GM04504 (cell line): ENCODE measurements at regions not wholly inside any gene's neighbourhood (a gene's known extent, or its start where the extent isn't known, plus 50 kb on each side); places are given as distances from the start of the nearest gene placed in this dataset.

Source experiments
- DNase-seq: peaks from one replicate; pipeline ENCODE4 v3.0.0-alpha.2; 2012; ENCODE audit warnings: low read depth

DNA sequence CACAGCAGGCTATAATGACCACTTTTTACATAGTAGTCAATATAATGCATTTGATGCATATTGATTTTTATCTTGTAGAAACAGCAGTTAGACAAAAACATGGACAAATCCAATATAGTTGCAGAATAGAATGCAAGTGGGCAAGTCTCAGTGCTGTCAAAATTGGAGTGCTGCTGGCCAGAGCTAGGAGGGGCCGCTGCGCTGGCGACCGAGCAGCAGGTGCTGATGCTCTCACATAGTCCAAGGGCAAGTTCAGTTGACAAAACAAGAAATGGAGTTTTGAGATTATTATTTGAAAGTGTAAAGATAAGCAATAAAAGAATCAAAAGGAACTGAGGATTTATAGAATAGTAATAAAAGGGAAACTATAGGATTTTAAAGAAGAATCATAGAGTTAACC is 60.6 kb upstream of the CDK20 start:
- DNase-seq = no peak

DNA sequence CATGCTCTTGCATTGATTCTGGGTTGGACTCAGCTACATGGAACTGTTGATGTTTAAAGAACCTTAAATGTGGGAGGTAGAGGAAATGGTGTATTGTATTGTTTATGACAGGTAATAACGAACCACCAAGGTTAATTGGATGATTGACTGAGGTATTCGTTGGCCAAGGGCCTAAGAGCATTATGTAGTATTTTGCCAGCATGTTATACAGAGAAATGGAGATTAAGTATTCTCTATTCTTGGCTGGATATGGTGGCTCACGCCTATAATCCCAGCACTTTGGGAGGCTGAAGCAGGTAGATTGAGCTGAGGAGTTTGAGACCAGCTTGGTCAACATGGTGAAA is 59.0 kb upstream of the CDK20 start:
- DNase-seq = no peak

GRCh38 chr9:88028338-88028737 is 54.0 kb upstream of the CDK20 start:
- no peak for DNase-seq

DNA sequence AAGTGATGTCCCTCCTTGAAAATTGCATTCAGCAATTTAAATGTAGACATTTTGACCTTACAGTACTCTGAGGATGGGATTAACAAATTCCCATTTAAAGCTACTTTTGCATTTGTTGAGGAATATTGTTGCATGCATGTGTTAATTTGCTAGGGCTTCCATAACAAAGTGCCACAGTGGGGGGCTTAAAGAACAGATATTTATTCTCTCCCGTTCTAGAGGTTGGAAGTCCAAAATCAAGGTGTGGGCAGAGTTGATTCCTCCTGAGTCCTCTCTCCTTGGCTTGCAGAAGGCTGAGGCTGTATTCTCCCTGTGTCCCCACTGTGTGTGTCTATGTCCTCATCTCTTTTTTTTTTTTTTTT is 51.8 kb upstream of the CDK20 start:
- DNase-seq = no peak

- no peak for DNase-seq
These were observed 51.2 kb upstream of the CDK20 start for GRCh38 chr9:88025411-88026117.

GRCh38 chr9:88024896-88025295 is 50.6 kb upstream of the CDK20 start:
- DNase-seq = no peak
